H9 (cell line): ENCODE measurements at regions not wholly inside any gene's neighbourhood (a gene's known extent, or its start where the extent isn't known, plus 50 kb on each side); places are given as distances from the start of the nearest gene placed in this dataset.

Experiments
- DNase-seq: peaks from one replicate; pipeline ENCODE4 v3.0.0-alpha.2; 2017
- H2AFZ ChIP-seq: one replicate; pipeline ENCODE4 v1.6.1; 2013; ENCODE audit warnings: mild to moderate bottlenecking, low read length, control low read depth, moderate library complexity
- H2AK5ac ChIP-seq: 2 replicates; pipeline ENCODE4 v1.6.1; 2013; ENCODE audit warnings: low read length, control low read depth, mixed read lengths; ENCODE audit not compliant: insufficient read length
- H2BK120ac ChIP-seq: one replicate; pipeline ENCODE4 v1.6.1; 2013; ENCODE audit warnings: low read depth, mild to moderate bottlenecking, low read length, control low read depth, inconsistent platforms; ENCODE audit not compliant: poor library complexity, severe bottlenecking
- H2BK12ac ChIP-seq: 2 replicates; pipeline ENCODE4 v1.6.1; 2013; ENCODE audit warnings: low read length, control low read depth, mixed read lengths, low read depth; ENCODE audit not compliant: insufficient read length
- H2BK15ac ChIP-seq: 2 replicates; pipeline ENCODE4 v1.6.1; 2013; ENCODE audit warnings: low read depth, low read length, control low read depth
- H2BK20ac ChIP-seq: one replicate; pipeline ENCODE4 v1.6.1; 2013; ENCODE audit warnings: low read depth, mild to moderate bottlenecking, low read length, control low read depth, inconsistent platforms; ENCODE audit not compliant: poor library complexity, severe bottlenecking
- H2BK5ac ChIP-seq: 2 replicates; pipeline ENCODE4 v1.6.1; 2013; ENCODE audit warnings: low read length, control low read depth, mixed read lengths; ENCODE audit not compliant: insufficient read length
- H3K14ac ChIP-seq: 2 replicates; pipeline ENCODE4 v1.6.1; 2013; ENCODE audit warnings: low read length, control low read depth; ENCODE audit not compliant: insufficient read depth
- H3K18ac ChIP-seq: 2 replicates; pipeline ENCODE4 v1.6.1; 2013; ENCODE audit warnings: low read depth, mild to moderate bottlenecking, mixed read lengths, low read length, control low read depth; ENCODE audit not compliant: insufficient read length
- H3K23ac ChIP-seq: 2 replicates; pipeline ENCODE4 v1.6.1; 2013; ENCODE audit warnings: low read length, control low read depth, mixed read lengths, low read depth; ENCODE audit not compliant: insufficient read length
- H3K23me2 ChIP-seq: 2 replicates; pipeline ENCODE4 v1.6.1; 2013; ENCODE audit warnings: low read depth, mild to moderate bottlenecking, mixed read lengths, low read length, control low read depth; ENCODE audit not compliant: insufficient read length, poor library complexity, severe bottlenecking
- H3K27ac ChIP-seq: 2 replicates; pipeline ENCODE4 v1.5.1; 2013; ENCODE audit warnings: low read length, control low read depth, mixed read lengths, low read depth; ENCODE audit not compliant: insufficient read length
- H3K27me3 ChIP-seq: 2 replicates; pipeline ENCODE4 v1.6.1; 2013; ENCODE audit warnings: low read length, control low read depth, inconsistent platforms; ENCODE audit not compliant: insufficient read depth
- H3K4ac ChIP-seq: 2 replicates; pipeline ENCODE4 v1.6.1; 2013; ENCODE audit warnings: low read depth, mild to moderate bottlenecking, control low read depth, inconsistent platforms, low read length, moderate library complexity
- H3K4me1 ChIP-seq: 2 replicates; pipeline ENCODE4 v1.6.1; 2013; ENCODE audit warnings: low read length, control low read depth, inconsistent platforms; ENCODE audit not compliant: insufficient read depth
- H3K4me2 ChIP-seq: 2 replicates; pipeline ENCODE4 v1.6.1; 2013; ENCODE audit warnings: low read length, control low read depth, mixed read lengths; ENCODE audit not compliant: insufficient read length, insufficient read depth
- H3K56ac ChIP-seq: 2 replicates; pipeline ENCODE4 v1.6.1; 2013; ENCODE audit warnings: low read depth, mild to moderate bottlenecking, mixed read lengths, low read length, control low read depth; ENCODE audit not compliant: insufficient read length
- H3K79me1 ChIP-seq: 2 replicates; pipeline ENCODE4 v1.6.1; 2013; ENCODE audit warnings: low read depth, mild to moderate bottlenecking, moderate library complexity, low read length, control low read depth, inconsistent platforms; ENCODE audit not compliant: insufficient read depth, poor library complexity, severe bottlenecking
- H3K79me2 ChIP-seq: 2 replicates; pipeline ENCODE4 v1.6.1; 2013; ENCODE audit warnings: low read length, control low read depth, inconsistent platforms; ENCODE audit not compliant: insufficient read depth
- H3K9ac ChIP-seq: 2 replicates; pipeline ENCODE4 v1.6.1; 2013; ENCODE audit warnings: low read length, control low read depth, mixed read lengths; ENCODE audit not compliant: insufficient read length; ENCODE audit errors: extremely low read depth
- H3K9me3 ChIP-seq: one replicate; pipeline ENCODE4 v1.6.1; 2013; ENCODE audit warnings: low read depth, low read length, inconsistent platforms; ENCODE audit not compliant: control insufficient read depth
- H3T11ph ChIP-seq: one replicate; pipeline ENCODE4 v1.6.1; 2013; ENCODE audit warnings: mild to moderate bottlenecking, low read length, control low read depth, inconsistent platforms
- H4K20me1 ChIP-seq: one replicate; pipeline ENCODE4 v1.6.1; 2013; ENCODE audit not compliant: control insufficient read depth, insufficient read length, insufficient read depth
- H4K5ac ChIP-seq: 2 replicates; pipeline ENCODE4 v1.6.1; 2013; ENCODE audit warnings: low read depth, mild to moderate bottlenecking, mixed read lengths, low read length, control low read depth; ENCODE audit not compliant: insufficient read length
- H4K8ac ChIP-seq: replicated peaks from 2 replicates; pipeline ENCODE4 v1.6.1; 2013; ENCODE audit warnings: low read length, control low read depth, mixed read lengths, low read depth; ENCODE audit not compliant: insufficient read length
- H4K91ac ChIP-seq: 2 replicates; pipeline ENCODE4 v1.6.1; 2013; ENCODE audit warnings: low read depth, mild to moderate bottlenecking, moderate library complexity, mixed read lengths, low read length, control low read depth; ENCODE audit not compliant: insufficient read length
- H3K27ac Mint-ChIP-seq, 3 experiments: 2 replicates in 2 of 3; 3 replicates in 1 of 3; pipeline ENCODE4 v1.8.0; 2020 to 2021; ENCODE audit warnings: mixed read lengths in 3 of 3, mild to moderate bottlenecking in 1 of 3, moderate library complexity in 1 of 3
- H3K27me3 Mint-ChIP-seq: 2 replicates; pipeline ENCODE4 v1.8.0; 2021; ENCODE audit warnings: low read depth, mild to moderate bottlenecking, moderate library complexity, mixed read lengths
- H3K36me3 Mint-ChIP-seq, 3 experiments: 2 replicates in 2 of 3; 3 replicates in 1 of 3; pipeline ENCODE4 v1.8.0; 2020 to 2021; ENCODE audit warnings: low read depth in 3 of 3, mixed read lengths in 3 of 3; ENCODE audit not compliant: insufficient read depth in 1 of 3
- H3K4me1 Mint-ChIP-seq, 2 experiments: 2 replicates each; pipeline ENCODE4 v1.8.0; 2020; ENCODE audit warnings: mixed read lengths in 2 of 2
- H3K4me3 Mint-ChIP-seq, 2 experiments: 2 replicates in 1 of 2; 3 replicates in 1 of 2; pipeline ENCODE4 v1.8.0; 2020 to 2021; ENCODE audit warnings: mild to moderate bottlenecking in 2 of 2, mixed read lengths in 2 of 2, moderate library complexity in 1 of 2
- H3K9me3 Mint-ChIP-seq, 2 experiments: 2 replicates in 1 of 2; 3 replicates in 1 of 2; pipeline ENCODE4 v1.8.0; 2020; ENCODE audit warnings: mild to moderate bottlenecking in 2 of 2, mixed read lengths in 2 of 2, moderate library complexity in 1 of 2
- WGBS: extraction: QIAGEN DNeasy Blood & Tissue Kit; methylation state at CpG from one replicate; pipeline ENCODE4 v1.1.7; 2013; ENCODE audit warnings: missing lambda C conversion rate, low lambda C conversion rate, mixed read lengths; ENCODE audit not compliant: insufficient read length; ENCODE audit errors: extremely low coverage; 5-methylcytosine and 5-hydroxymethylcytosine counted together
- TF ChIP-seq, protein P1 (sequence below): fragments of 200-600 bp; sonication (generic); conservative IDR thresholded peaks from 3 replicates; pipeline ENCODE4 v1.8.0; 2021; ENCODE audit warnings: antibody characterized with exemption, mild to moderate bottlenecking

DNA sequence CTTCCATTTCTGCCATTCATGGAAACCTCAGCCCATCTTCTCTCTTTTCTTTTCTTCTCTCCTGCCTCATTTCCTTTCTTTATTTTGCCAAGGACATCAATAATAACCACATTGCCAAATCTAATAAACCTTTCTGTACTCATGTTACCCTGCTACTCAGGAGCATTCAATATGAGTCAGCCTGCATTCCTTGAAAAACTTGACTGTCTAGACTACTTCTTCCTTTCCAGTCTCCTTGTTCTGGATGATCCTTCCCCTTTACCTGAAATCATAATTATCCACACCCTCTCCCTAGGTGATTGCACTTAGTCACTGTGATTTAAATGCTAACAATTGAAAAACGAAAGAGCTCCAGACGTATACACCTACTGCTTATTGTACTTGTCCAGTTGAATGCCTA lies 253.2 kb upstream of the CENPE start:
- Mint-ChIP-seq H3K9me3 (peaks cover 3 to 4% of the 10 kb centered on the region in 2 experiments; a peak in 4 of 5 replicates), H3K27ac (no peak overlapping the region), H3K4me1 (peaks cover 2 to 4% of the 10 kb centered on the region in 2 experiments; a peak in 2 of 4 replicates), H3K27me3 (no peaks in the 10 kb centered on the region), H3K36me3 (peaks cover 0 to 7% (median 4%) of the 10 kb centered on the region in 3 experiments; a peak in 2 of 7 replicates), H3K4me3 (no peak overlapping the region)
- Histone ChIP-seq H2AFZ (no peak overlapping the region), H2BK5ac (no peak overlapping the region), H3K27me3 (no peaks in the 10 kb centered on the region), H4K20me1 (no peaks in the 10 kb centered on the region), H3K9me3 (no peaks in the 10 kb centered on the region), H3K79me1 (no peaks in the 10 kb centered on the region), H3K4me1 (no peaks in the 10 kb centered on the region), H2BK15ac (no peak overlapping the region), H4K91ac (no peak overlapping the region), H3K79me2 (no peaks in the 10 kb centered on the region), H3K23ac (no peak overlapping the region), H4K5ac (no peak overlapping the region), H3T11ph (no peak overlapping the region), H2BK20ac (no peak overlapping the region), H2BK12ac (no peak overlapping the region), H3K4me2 (no peak overlapping the region), H3K23me2 (no peaks in the 10 kb centered on the region), H3K56ac (no peak overlapping the region), H3K18ac (no peak overlapping the region), H3K4ac (no peak overlapping the region), H4K8ac (no peak overlapping the region), H3K14ac (no peak overlapping the region), H2BK120ac (no peak overlapping the region), H2AK5ac (no peak overlapping the region), H3K9ac (no peak overlapping the region), H3K27ac (no peak overlapping the region)
- TF ChIP-seq, protein P1, sequence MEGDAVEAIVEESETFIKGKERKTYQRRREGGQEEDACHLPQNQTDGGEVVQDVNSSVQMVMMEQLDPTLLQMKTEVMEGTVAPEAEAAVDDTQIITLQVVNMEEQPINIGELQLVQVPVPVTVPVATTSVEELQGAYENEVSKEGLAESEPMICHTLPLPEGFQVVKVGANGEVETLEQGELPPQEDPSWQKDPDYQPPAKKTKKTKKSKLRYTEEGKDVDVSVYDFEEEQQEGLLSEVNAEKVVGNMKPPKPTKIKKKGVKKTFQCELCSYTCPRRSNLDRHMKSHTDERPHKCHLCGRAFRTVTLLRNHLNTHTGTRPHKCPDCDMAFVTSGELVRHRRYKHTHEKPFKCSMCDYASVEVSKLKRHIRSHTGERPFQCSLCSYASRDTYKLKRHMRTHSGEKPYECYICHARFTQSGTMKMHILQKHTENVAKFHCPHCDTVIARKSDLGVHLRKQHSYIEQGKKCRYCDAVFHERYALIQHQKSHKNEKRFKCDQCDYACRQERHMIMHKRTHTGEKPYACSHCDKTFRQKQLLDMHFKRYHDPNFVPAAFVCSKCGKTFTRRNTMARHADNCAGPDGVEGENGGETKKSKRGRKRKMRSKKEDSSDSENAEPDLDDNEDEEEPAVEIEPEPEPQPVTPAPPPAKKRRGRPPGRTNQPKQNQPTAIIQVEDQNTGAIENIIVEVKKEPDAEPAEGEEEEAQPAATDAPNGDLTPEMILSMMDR = no peak
- no CpG with 5 or more reads among the region's 2 CpGs for WGBS
- no peak for DNase-seq
